Activated CD8-positive, alpha-beta T cell treated with anti-CD3 and anti-CD28 coated beads, Interleukin-2, amount 10 ng/mL, durations not matched to agents 7 days and 5 days (primary cell): ENCODE measurements at regions not wholly inside any gene's neighbourhood (a gene's known extent, or its start where the extent isn't known, plus 50 kb on each side); places are given as distances from the start of the nearest gene placed in this dataset.

Experiments used
- ATAC-seq: fragments of 150-1000 bp; cut with Tn5 transposase; one replicate; pipeline ENCODE4 v1.10.0; 2021; ENCODE audit warnings: moderate library complexity
- CTCF ChIA-PET: fragments of 350-600 bp; sonication (Branson Sonifier 250); formaldehyde crosslinking; loops from one replicate; lab custom pipeline; 2021; ENCODE audit warnings: antibody characterized with exemption; lab: Charles Lee
- POLR2A ChIA-PET: fragments of 350-600 bp; sonication (Branson Sonifier 250); formaldehyde crosslinking; loops from one replicate; lab custom pipeline; 2021; ENCODE audit warnings: antibody characterized with exemption; lab: Charles Lee
- DNase-seq: peaks from one replicate; pipeline ENCODE4 v3.0.0-alpha.2; 2020
- H3K27ac Mint-ChIP-seq: one replicate; pipeline ENCODE4 v1.8.0; 2021; ENCODE audit warnings: mild to moderate bottlenecking, mixed read lengths
- H3K27me3 Mint-ChIP-seq: one replicate; pipeline ENCODE4 v1.8.0; 2021; ENCODE audit warnings: low read depth, mixed read lengths
- H3K36me3 Mint-ChIP-seq: one replicate; pipeline ENCODE4 v1.8.0; 2021; ENCODE audit warnings: low read depth, mixed read lengths
- H3K4me1 Mint-ChIP-seq: one replicate; pipeline ENCODE4 v1.8.0; 2021; ENCODE audit warnings: low read depth, mixed read lengths
- H3K4me3 Mint-ChIP-seq: one replicate; pipeline ENCODE4 v1.8.0; 2021; ENCODE audit warnings: mild to moderate bottlenecking, mixed read lengths
- H3K9me3 Mint-ChIP-seq: one replicate; pipeline ENCODE4 v1.8.0; 2022; ENCODE audit warnings: mixed read lengths; ENCODE audit not compliant: insufficient read depth

DNA sequence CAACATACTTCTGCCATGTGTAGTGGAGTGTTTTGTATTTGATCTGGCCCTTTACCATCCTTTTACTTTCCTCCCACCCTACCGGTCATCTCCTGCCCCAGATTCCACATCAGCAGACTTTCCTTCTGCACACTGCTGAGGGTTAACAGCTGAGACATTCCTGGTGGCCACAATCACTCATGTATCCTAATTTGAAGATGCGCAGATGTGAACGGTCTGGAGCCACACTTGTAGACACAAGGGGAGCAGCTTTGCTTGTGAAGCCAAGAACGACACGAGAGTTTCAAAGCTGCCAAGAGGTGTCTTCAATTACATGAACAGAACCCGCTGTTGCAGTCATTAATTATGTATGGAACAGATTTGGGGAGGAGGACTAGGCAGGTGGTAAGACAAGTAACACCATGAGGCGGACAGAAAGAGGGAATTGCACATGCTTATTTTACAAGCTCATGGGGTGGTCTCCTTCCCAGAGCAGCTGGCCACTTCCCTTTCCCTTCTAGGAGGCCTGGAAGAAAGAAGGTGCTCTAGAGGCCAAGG is 260.7 kb upstream of the KLHL29 start:
- no peak for ATAC-seq
- no peak for DNase-seq
- Mint-ChIP-seq H3K36me3 (no peaks in the 10 kb centered on the region), H3K27me3 (no peaks in the 10 kb centered on the region), H3K27ac (no peak overlapping the region), H3K4me1 (no peaks in the 10 kb centered on the region), H3K4me3 (no peak overlapping the region), H3K9me3 (no peaks in the 10 kb centered on the region)
- CTCF ChIA-PET = no interaction called here
- POLR2A ChIA-PET = no interaction called here

DNA sequence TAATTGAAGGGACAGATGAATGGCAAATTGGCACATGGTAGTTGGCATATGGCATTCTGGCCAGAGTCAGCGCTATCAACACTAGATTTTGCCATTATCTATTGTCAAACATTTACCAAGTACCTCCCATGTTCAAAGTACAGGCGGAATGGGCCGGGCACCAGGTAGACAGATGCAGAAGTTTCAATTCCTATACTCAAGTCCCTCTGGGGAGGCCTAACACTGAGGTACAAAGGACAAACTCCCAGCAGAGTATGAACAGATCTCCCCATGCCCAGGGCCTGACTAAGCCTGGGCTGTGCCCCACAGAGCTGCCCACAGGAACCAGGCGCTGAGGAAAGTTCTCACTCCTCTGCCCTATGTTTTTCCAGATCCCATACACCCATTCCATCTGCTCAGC is 257.5 kb upstream of the KLHL29 start:
- DNase-seq = no peak
- H3K4me3 Mint-ChIP-seq = no peak overlapping the region
- H3K4me1 Mint-ChIP-seq = no peaks in the 10 kb centered on the region
- CTCF ChIA-PET = no interaction called here
- no peaks in the 10 kb centered on the region for H3K36me3 Mint-ChIP-seq
- H3K27ac Mint-ChIP-seq = no peak overlapping the region
- no peaks in the 10 kb centered on the region for H3K9me3 Mint-ChIP-seq
- POLR2A ChIA-PET = no interaction called here
- no peaks in the 10 kb centered on the region for H3K27me3 Mint-ChIP-seq
- ATAC-seq = no peak

DNA sequence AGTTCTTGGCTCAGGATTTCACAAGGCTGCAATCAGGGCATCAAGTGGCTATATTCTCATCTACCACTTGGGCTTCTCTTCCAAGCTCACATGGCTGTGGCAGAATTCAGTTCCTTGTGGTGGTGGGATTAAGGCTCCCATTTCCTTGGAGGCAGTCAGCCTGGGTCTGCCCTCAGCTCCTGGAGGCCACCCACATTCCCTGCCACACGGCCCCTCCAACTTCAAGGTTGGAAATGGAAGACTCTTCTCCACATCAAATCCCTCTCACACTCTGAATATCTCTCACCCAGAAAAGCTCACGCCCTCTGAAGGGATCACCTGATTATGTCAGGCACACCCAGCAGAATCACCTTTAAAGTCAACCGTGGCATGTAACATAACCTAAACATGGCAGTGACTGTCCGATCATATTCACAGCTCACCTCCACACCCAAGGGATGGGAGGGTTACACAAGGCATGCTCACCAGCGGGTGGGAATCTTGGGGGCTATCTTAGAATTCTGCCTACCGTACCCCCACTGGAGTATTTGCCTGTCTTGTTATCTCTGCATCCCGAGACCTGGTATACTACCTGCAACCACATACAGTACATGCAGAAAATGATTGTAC is 256.2 kb upstream of the KLHL29 start:
- POLR2A ChIA-PET = no interaction called here
- Mint-ChIP-seq H3K9me3 (no peaks in the 10 kb centered on the region), H3K4me3 (no peak overlapping the region), H3K27me3 (no peaks in the 10 kb centered on the region), H3K36me3 (no peaks in the 10 kb centered on the region), H3K4me1 (no peaks in the 10 kb centered on the region), H3K27ac (no peak overlapping the region)
- ATAC-seq (no peak), DNase-seq (no peak)
- CTCF ChIA-PET = no interaction called here

DNA sequence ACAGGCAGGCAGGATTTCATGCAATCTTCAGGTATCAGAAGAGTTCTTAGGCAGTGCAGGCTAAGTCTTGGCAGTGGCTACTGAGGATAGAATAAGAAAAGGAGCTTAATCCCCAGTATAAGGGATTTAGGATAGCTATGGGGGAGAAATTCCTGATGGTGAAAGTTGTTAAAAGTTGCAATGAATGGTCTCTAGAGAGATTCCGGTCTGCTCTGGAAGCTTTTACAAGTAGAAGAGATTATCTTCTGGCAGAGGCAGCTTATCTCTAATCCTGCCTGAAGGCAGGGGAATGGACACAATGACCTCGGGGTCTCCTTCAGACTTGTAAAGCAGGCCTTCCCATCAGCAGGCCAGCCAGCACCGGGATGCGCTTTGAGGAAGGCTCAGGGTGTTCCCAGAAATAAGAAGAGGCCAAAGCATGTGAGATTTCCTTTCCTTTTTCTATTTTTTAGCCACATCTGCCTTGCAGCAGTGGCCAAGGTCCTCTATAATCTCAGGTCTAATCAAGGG is 253.9 kb upstream of the KLHL29 start:
- CTCF ChIA-PET = no interaction called here
- Mint-ChIP-seq H3K36me3 (no peaks in the 10 kb centered on the region), H3K27ac (no peak overlapping the region), H3K27me3 (no peaks in the 10 kb centered on the region), H3K4me3 (no peak overlapping the region), H3K9me3 (no peaks in the 10 kb centered on the region), H3K4me1 (no peaks in the 10 kb centered on the region)
- no peak for DNase-seq
- POLR2A ChIA-PET = no interaction called here
- no peak for ATAC-seq

DNA sequence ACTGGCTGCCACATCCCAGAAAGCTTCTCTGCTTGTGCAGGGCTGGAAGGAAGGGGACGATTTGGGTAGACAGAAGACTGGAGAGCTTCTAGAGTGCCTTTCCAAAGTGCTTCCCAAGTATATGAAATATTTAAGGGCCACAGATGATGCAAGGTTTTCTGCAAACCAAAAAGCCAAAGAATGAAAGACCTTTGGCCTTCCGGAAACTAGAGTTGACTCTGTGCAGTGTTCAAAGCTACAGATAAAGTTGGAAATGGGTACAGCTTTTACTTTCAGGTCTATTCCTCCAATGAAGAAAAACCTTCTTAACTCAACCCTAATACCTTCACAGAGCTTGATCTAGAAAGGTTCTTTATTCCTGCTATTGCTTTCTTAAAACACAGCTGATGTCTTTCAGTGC is 253.0 kb upstream of the KLHL29 start:
- Mint-ChIP-seq H3K4me3 (no peak overlapping the region), H3K9me3 (no peaks in the 10 kb centered on the region), H3K27ac (no peak overlapping the region), H3K36me3 (no peaks in the 10 kb centered on the region), H3K27me3 (no peaks in the 10 kb centered on the region), H3K4me1 (no peaks in the 10 kb centered on the region)
- ATAC-seq (no peak), DNase-seq (no peak)
- POLR2A ChIA-PET = no interaction called here
- CTCF ChIA-PET = no interaction called here

DNA sequence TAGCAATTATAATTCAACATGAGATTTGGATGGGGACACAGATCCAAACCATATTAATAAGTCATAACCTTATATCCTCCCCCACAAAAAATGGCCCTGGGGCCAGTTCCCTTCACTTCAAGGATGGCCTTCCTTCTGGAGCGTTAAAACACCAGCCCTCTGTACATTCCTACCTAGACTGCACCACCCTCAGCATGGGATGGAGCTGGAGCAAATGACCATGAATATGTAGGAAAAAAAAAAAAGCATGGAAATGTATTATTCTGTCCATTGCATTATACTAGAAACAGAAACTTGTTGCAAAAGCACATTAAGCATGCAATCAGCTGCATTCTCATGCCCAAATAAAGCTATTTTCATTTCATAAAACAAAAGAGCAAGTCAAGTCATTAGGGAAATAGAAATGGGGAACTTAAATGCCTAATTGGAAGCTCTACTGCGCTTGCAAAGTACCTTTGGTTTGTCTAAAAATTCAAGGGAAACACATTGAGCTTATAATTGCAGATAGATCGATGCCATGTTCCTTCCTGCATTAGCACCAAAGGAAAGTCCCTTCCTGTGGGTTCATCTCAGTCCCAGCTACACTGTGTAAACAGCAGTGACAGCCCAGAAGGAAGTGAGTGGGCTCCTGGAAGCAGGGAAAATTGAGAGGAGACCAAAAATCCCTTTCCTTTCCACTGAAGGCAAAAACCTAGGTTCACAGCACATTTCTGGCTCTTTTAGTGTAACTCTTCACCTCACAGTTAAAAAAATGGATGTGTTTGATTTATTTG is 252.0 kb upstream of the KLHL29 start:
- no peak for DNase-seq
- POLR2A ChIA-PET = no interaction called here
- Mint-ChIP-seq H3K27ac (no peak overlapping the region), H3K36me3 (no peaks in the 10 kb centered on the region), H3K4me1 (no peaks in the 10 kb centered on the region), H3K4me3 (no peak overlapping the region), H3K27me3 (no peaks in the 10 kb centered on the region), H3K9me3 (no peaks in the 10 kb centered on the region)
- no peak for ATAC-seq
- CTCF ChIA-PET = no interaction called here

DNA sequence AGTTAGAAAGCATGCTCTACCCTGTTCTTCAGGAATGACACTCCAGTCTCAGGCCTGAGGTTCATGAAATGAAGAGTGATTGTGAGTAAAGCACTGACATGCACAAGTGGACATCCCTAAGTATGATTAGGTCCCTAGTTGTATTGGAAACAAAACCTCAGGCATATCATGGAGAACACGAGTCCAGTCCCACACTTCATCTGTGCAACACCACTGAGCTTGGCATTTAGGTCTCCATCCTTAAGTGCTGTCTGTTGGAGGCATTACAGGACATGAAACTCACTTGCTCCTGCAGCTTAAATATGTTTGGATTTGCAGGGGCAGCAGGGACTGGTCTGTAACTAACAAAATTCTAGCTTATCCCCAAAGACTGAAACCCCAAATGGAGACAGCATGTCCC is 250.3 kb upstream of the KLHL29 start:
- no peak overlapping the region for H3K27ac Mint-ChIP-seq
- H3K36me3 Mint-ChIP-seq = no peaks in the 10 kb centered on the region
- H3K9me3 Mint-ChIP-seq = no peaks in the 10 kb centered on the region
- DNase-seq (no peak), ATAC-seq (no peak)
- ChIA-PET CTCF (no interaction called here), POLR2A (no interaction called here)
- no peaks in the 10 kb centered on the region for H3K4me1 Mint-ChIP-seq
- H3K4me3 Mint-ChIP-seq = no peak overlapping the region
- no peaks in the 10 kb centered on the region for H3K27me3 Mint-ChIP-seq

DNA sequence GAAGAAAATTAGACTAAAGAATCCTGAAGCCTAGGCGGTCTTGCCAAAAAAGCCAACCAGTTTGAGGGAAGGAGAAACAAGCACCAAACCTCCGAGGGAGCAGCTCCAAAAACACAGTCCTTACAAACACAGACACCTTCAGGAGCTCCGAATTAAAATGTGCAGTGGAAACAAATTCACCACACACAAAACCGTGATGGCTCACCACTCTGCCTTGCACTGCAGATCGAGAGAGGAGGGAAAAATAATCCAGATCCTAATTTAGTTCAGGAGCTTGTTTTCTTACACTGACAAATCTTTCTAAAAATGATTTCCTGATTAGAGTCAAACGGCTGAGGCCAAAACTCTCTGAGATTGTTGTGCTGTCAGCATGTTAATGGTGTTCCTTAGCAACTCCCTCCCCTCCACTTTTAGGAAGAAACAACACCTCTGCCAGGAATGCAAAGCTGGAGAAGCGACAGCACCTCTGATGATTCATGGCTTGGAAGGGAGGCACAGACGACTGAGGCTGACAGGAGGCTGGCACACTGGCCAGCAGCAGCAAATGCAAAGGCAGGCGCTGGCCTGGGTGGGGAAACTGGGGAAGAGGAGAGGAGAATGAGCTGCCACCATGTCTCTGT is 249.4 kb upstream of the KLHL29 start:
- Mint-ChIP-seq H3K9me3 (no peaks in the 10 kb centered on the region), H3K4me3 (no peak overlapping the region), H3K4me1 (no peaks in the 10 kb centered on the region), H3K27ac (no peak overlapping the region), H3K27me3 (no peaks in the 10 kb centered on the region), H3K36me3 (no peaks in the 10 kb centered on the region)
- ChIA-PET POLR2A (no interaction called here), CTCF (no interaction called here)
- DNase-seq = no peak
- no peak for ATAC-seq

DNA sequence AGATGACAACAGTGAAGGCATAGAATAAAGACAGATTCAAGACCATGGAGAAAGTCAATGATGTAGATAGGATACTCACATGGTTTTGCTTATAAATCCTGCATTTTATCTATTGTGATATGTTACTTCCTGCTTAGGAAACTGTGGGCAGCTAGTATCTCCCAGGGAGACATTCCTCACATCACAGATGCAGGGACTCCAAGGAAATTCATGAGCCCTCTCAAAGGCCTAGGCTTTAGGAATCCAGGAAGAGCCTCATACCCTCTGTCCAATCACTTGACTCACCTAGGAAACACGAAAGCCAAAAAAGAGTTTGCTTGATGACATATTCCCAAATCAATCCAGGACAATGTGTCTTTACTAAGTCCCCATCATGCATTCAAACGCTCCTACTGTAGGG is 247.8 kb upstream of the KLHL29 start:
- Mint-ChIP-seq H3K36me3 (no peaks in the 10 kb centered on the region), H3K27ac (no peak overlapping the region), H3K4me3 (no peak overlapping the region), H3K27me3 (no peaks in the 10 kb centered on the region), H3K4me1 (no peaks in the 10 kb centered on the region), H3K9me3 (no peaks in the 10 kb centered on the region)
- ChIA-PET POLR2A (no interaction called here), CTCF (no interaction called here)
- no peak for DNase-seq
- ATAC-seq = no peak

DNA sequence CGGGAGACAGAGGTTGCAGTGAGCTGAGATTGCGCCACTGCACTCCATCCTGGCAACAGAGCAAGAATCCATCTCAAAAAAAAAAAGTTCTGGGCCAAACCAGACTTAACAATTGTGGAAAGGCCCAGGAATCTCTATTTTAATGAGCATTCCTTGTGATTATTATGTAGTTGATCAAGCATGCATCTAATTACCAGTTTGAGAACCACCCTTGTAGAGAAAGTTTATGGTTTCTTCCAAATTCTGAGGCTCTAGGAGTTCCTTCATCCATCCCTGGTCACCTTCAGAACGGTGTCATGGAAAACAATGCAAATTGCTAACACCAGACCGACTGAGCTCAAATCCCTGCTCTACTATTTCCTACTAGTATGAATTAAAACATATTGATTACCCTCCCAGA is 246.3 kb upstream of the KLHL29 start:
- DNase-seq (no peak), ATAC-seq (no peak)
- Mint-ChIP-seq H3K27ac (no peak overlapping the region), H3K27me3 (no peaks in the 10 kb centered on the region), H3K4me1 (no peaks in the 10 kb centered on the region), H3K4me3 (no peak overlapping the region), H3K9me3 (no peaks in the 10 kb centered on the region), H3K36me3 (no peaks in the 10 kb centered on the region)
- POLR2A ChIA-PET = no interaction called here
- CTCF ChIA-PET = no interaction called here

DNA sequence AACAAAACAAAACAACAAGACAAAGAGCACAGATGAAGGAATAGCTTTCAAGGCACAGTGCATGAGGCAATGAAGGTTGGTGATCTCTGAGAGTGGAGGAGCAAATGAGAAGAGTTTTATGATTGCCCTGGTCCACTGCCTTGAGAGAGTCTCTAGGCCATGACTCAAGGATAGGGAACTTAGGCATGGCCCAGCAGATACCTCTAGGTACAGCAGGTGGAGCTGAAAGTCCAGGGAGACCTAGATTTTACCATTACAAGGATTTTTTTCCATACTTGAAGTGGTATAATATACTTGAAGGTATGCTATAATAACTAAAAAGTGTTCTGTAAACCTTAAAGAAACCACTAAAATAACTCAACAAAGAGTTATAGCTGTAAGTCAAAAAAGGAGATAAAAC is 239.5 kb upstream of the KLHL29 start:
- no peaks in the 10 kb centered on the region for H3K4me1 Mint-ChIP-seq
- H3K4me3 Mint-ChIP-seq = no peak overlapping the region
- DNase-seq (no peak), ATAC-seq (no peak)
- ChIA-PET POLR2A (no interaction called here), CTCF (no interaction called here)
- H3K27me3 Mint-ChIP-seq = peaks cover 7% of the 10 kb centered on the region
- H3K9me3 Mint-ChIP-seq = no peaks in the 10 kb centered on the region
- no peaks in the 10 kb centered on the region for H3K36me3 Mint-ChIP-seq
- H3K27ac Mint-ChIP-seq = no peak overlapping the region

DNA sequence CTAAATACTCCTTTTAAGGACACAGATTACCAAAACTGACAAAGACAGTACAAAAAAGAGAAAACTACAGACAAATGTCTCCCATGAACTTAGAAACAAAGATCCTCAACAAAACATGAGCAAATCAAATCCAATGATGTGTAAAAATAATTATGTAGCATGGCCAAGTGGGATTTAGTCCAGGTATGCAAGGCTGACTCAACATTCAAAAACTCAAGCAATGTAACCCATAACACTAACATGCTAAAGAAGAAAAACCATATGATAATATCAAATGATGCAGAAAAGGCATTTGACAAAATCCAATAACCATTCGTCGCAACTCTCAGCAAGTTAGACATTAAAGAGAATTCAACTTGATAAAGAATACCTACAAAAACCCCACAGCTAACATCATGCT is 239.0 kb upstream of the KLHL29 start:
- no peaks in the 10 kb centered on the region for H3K36me3 Mint-ChIP-seq
- no peaks in the 10 kb centered on the region for H3K9me3 Mint-ChIP-seq
- no peak overlapping the region for H3K4me3 Mint-ChIP-seq
- H3K27me3 Mint-ChIP-seq = peaks cover 7% of the 10 kb centered on the region
- ATAC-seq = no peak
- POLR2A ChIA-PET = no interaction called here
- CTCF ChIA-PET = no interaction called here
- no peak for DNase-seq
- H3K27ac Mint-ChIP-seq = no peak overlapping the region
- no peaks in the 10 kb centered on the region for H3K4me1 Mint-ChIP-seq
